Hepatocyte (in vitro differentiated cells): ENCODE measurements at regions not wholly inside any gene's neighbourhood (a gene's known extent, or its start where the extent isn't known, plus 50 kb on each side); places are given as distances from the start of the nearest gene placed in this dataset.

Source experiments
- DNase-seq: peaks from one replicate; pipeline ENCODE4 v3.0.0-alpha.2; 2016; ENCODE audit warnings: low spot score
- H2AFZ ChIP-seq: fragments of 200-600 bp; sonication (generic); 2 replicates; pipeline ENCODE4 v1.6.0; 2016; ENCODE audit warnings: antibody characterized with exemption, mild to moderate bottlenecking
- H3K27ac ChIP-seq: fragments of 200-600 bp; sonication (generic); 2 replicates; pipeline ENCODE4 v1.5.1; 2016; ENCODE audit warnings: mild to moderate bottlenecking
- H3K27me3 ChIP-seq: fragments of 200-600 bp; sonication (generic); 2 replicates; pipeline ENCODE4 v1.6.1; 2016
- H3K36me3 ChIP-seq: fragments of 200-600 bp; sonication (generic); replicated peaks from 2 replicates; pipeline ENCODE4 v1.5.1; 2016; ENCODE audit warnings: low read depth; ENCODE audit not compliant: insufficient read depth
- H3K4me1 ChIP-seq: fragments of 200-600 bp; sonication (generic); 2 replicates; pipeline ENCODE4 v1.5.1; 2016; ENCODE audit warnings: mild to moderate bottlenecking, moderate library complexity; ENCODE audit not compliant: insufficient read depth
- H3K4me2 ChIP-seq: fragments of 200-600 bp; sonication (generic); 2 replicates; pipeline ENCODE4 v1.6.0; 2016
- H3K4me3 ChIP-seq: fragments of 200-600 bp; sonication (generic); 2 replicates; pipeline ENCODE4 v1.5.1; 2016; ENCODE audit warnings: mild to moderate bottlenecking
- H3K79me2 ChIP-seq: fragments of 200-600 bp; sonication (generic); 2 replicates; pipeline ENCODE4 v1.6.0; 2017; ENCODE audit warnings: mild to moderate bottlenecking
- H3K9me2 ChIP-seq: fragments of 200-600 bp; sonication (generic); replicated peaks from 2 replicates; pipeline ENCODE4 v1.6.0; 2017; ENCODE audit warnings: mild to moderate bottlenecking; ENCODE audit not compliant: insufficient read depth
- H3K9me3 ChIP-seq: fragments of 200-600 bp; sonication (generic); 2 replicates; pipeline ENCODE4 v1.5.1; 2016; ENCODE audit warnings: low read depth, mild to moderate bottlenecking
- H4K20me1 ChIP-seq: fragments of 200-600 bp; sonication (generic); 2 replicates; pipeline ENCODE4 v1.6.0; 2016; ENCODE audit warnings: mild to moderate bottlenecking; ENCODE audit not compliant: insufficient read depth, poor library complexity, severe bottlenecking
- EZH2 ChIP-seq: fragments of 200-600 bp; sonication (generic); IDR thresholded peaks from 2 replicates; pipeline ENCODE4 v1.6.1; 2016; ENCODE audit warnings: antibody characterized with exemption, mild to moderate bottlenecking, borderline replicate concordance
- EZH2phosphoT487 ChIP-seq: fragments of 200-600 bp; sonication (generic); IDR thresholded peaks from one replicate; pipeline ENCODE4 v1.6.1; 2018; ENCODE audit warnings: antibody characterized with exemption, mild to moderate bottlenecking, low read depth, moderate library complexity; ENCODE audit not compliant: unreplicated experiment, severe bottlenecking
- WGBS: methylation state at CpG from one replicate; pipeline ENCODE4 v1.1.6; 2016; ENCODE audit warnings: low lambda C conversion rate; ENCODE audit errors: missing lambda C conversion rate; 5-methylcytosine and 5-hydroxymethylcytosine counted together
- TF ChIP-seq, protein P1 (sequence below): fragments of 200-600 bp; sonication (generic); IDR thresholded peaks from 2 replicates; pipeline ENCODE4 v1.5.1; 2016; ENCODE audit warnings: antibody characterized with exemption, mild to moderate bottlenecking; ENCODE audit not compliant: poor library complexity

- no peaks in the 10 kb centered on the region for H3K9me2 ChIP-seq
- H3K79me2 ChIP-seq: no peaks in the 10 kb centered on the region
- no peak for TF ChIP-seq EZH2phosphoT487
- H3K9me3 ChIP-seq: no peaks in the 10 kb centered on the region
- no peaks in the 10 kb centered on the region for H3K36me3 ChIP-seq
- H3K4me3 ChIP-seq: no peak overlapping the region
- no peaks in the 10 kb centered on the region for H3K27me3 ChIP-seq
- no peak overlapping the region for H3K27ac ChIP-seq
- no peak for DNase-seq
- H3K4me2 ChIP-seq: no peak overlapping the region
- H3K4me1 ChIP-seq: no peaks in the 10 kb centered on the region
- H4K20me1 ChIP-seq: no peaks in the 10 kb centered on the region
- no peak overlapping the region for H2AFZ ChIP-seq
- WGBS: 63% methylated on average over 4 of the region's 4 CpGs
Measured at GRCh38 chr2:66775730-66776422, 341.0 kb downstream of the MEIS1 start.

DNA sequence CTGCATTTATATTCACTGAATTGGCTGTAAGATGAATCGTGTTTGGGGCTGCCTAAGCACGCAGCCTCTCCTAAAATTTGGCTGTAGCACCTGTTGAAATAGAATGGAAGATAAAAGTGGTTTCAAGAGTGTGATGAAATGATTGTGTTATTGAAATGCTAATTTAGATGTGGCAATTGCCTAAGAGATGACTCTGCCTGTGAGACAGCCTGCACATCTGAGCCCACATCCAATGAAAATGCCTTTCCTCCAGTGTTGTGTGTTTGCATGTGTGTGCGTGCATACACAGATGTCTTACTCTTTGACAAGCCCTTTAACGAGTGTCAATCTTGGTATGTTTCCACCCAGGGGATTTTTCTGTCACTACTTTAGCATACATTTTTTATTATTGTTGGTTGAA is 346.9 kb downstream of the MEIS1 start:
- Histone ChIP-seq H3K4me2 (no peak overlapping the region), H3K79me2 (no peaks in the 10 kb centered on the region), H3K27ac (no peak overlapping the region), H3K9me3 (no peaks in the 10 kb centered on the region), H3K36me3 (no peaks in the 10 kb centered on the region), H3K4me1 (no peaks in the 10 kb centered on the region), H4K20me1 (no peaks in the 10 kb centered on the region), H3K9me2 (no peaks in the 10 kb centered on the region), H2AFZ (no peak overlapping the region), H3K27me3 (no peaks in the 10 kb centered on the region), H3K4me3 (no peak overlapping the region)
- 97% methylated on average over 4 of the region's 4 CpGs for WGBS
- DNase-seq: no peak
- TF ChIP-seq EZH2phosphoT487 (no peak), EZH2 (no peak)
- TF ChIP-seq, protein P1, sequence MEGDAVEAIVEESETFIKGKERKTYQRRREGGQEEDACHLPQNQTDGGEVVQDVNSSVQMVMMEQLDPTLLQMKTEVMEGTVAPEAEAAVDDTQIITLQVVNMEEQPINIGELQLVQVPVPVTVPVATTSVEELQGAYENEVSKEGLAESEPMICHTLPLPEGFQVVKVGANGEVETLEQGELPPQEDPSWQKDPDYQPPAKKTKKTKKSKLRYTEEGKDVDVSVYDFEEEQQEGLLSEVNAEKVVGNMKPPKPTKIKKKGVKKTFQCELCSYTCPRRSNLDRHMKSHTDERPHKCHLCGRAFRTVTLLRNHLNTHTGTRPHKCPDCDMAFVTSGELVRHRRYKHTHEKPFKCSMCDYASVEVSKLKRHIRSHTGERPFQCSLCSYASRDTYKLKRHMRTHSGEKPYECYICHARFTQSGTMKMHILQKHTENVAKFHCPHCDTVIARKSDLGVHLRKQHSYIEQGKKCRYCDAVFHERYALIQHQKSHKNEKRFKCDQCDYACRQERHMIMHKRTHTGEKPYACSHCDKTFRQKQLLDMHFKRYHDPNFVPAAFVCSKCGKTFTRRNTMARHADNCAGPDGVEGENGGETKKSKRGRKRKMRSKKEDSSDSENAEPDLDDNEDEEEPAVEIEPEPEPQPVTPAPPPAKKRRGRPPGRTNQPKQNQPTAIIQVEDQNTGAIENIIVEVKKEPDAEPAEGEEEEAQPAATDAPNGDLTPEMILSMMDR: no peak

DNA sequence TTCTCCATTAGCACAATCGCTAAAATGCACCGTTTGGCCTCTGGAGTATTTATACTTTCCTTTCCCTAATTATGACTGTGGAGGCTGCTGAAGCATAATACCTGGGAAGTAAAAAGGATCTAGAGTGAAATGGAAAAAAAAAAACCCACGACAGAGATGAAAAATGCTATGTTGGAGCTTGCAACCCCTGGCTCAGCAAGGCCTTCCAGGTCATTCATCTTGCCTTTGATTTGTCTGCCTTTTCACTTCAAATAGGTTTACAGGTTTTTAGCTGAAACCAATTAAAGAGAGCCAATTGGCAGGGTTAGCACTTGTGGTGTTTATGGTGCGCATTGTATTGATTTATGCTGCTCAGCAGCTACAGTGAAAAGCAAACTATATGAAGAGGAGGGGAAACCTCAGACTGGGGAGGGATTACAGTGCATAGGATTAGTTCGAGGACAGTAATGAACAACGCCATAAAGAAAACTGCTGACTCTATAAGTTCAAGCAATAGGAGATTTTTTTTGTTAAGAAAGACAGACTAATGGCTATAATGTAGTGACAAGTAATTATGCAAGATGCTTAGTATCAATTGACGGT is 347.9 kb downstream of the MEIS1 start:
- 79% methylated on average over 7 of the region's 7 CpGs for WGBS

DNA sequence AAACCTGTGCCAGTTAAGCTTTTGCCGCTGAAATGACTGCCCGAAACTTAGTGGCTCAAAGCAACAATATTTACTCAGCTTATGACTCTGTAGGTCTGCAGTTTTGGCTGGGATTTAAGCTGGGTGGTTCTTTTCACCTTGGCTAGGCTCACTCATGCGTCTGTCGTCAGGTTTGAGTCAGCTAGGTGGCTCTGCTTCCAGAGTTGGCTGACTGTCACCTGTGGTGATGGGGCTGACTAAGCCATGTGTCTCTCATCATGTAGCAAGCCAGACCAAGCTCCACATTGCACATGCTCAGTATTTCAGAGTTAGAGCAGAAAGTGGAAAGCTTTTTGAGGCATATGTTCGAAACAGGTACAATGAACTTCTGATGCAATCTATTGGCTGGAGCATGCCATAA is 354.8 kb downstream of the MEIS1 start:
- Histone ChIP-seq H3K36me3 (no peaks in the 10 kb centered on the region), H3K4me2 (no peak overlapping the region), H3K27ac (no peak overlapping the region), H3K4me1 (no peaks in the 10 kb centered on the region), H3K27me3 (no peaks in the 10 kb centered on the region), H2AFZ (no peak overlapping the region), H3K4me3 (no peak overlapping the region), H3K9me2 (no peaks in the 10 kb centered on the region), H3K9me3 (no peaks in the 10 kb centered on the region), H3K79me2 (no peaks in the 10 kb centered on the region), H4K20me1 (no peaks in the 10 kb centered on the region)
- 88% methylated on average over 5 of the region's 5 CpGs for WGBS
- no peak for TF ChIP-seq EZH2
- TF ChIP-seq, protein P1: no peak
- no peak for DNase-seq

More for the DNA sequence above, 347.9 kb downstream of the MEIS1 start:
- no peaks in the 10 kb centered on the region for H4K20me1 ChIP-seq
- H3K9me3 ChIP-seq: no peaks in the 10 kb centered on the region
- no peaks in the 10 kb centered on the region for H3K4me1 ChIP-seq
- H3K27ac ChIP-seq: no peak overlapping the region
- no peak overlapping the region for H3K4me2 ChIP-seq
- no peak overlapping the region for H2AFZ ChIP-seq
- no peak overlapping the region for H3K4me3 ChIP-seq
- no peaks in the 10 kb centered on the region for H3K27me3 ChIP-seq
- no peaks in the 10 kb centered on the region for H3K36me3 ChIP-seq
- no peaks in the 10 kb centered on the region for H3K9me2 ChIP-seq
- DNase-seq: no peak
- TF ChIP-seq, protein P1: no peak
- TF ChIP-seq EZH2 (no peak), EZH2phosphoT487 (no peak)
- H3K79me2 ChIP-seq: no peaks in the 10 kb centered on the region
